ENCODE measurements at regions not wholly inside any gene's neighbourhood (a gene's known extent, or its start where the extent isn't known, plus 50 kb on each side); places are given as distances from the start of the nearest gene placed in this dataset.
"Not testable (repeated sequence)": the region's sequence is repeated elsewhere in the genome, so short reads cannot be mapped to it uniquely, and the experiment has no call there.

DNA sequence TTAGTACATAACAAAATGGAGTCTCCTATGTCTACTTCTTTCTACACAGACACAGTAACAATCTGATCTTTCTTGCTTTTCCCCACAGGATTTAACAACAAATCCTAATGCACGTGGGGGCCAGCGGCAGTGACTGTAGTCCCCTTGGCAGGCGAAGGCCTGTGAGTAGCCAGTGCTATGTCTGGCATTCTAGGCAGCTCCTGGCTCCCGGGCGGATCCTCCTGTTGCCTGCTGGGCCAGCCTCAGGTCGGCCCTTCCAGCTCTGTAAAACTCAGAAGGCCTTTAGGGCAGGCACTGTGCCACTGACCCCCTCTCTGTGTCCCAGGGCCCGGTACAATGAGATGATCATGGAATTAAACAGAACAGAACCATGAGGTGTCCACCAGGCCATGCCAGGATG is 3981.7 kb upstream of the TPTE start:
- not testable (repeated sequence) for H2AK5ac ChIP-seq (ENCODE audit: low read depth, low read length); H3K79me1 ChIP-seq (ENCODE audit: low read depth, low read length); H3K4ac ChIP-seq (ENCODE audit: low read length); H3K4me2 ChIP-seq (ENCODE audit: insufficient read depth, low read length, poor library complexity, severe bottlenecking); H2BK12ac ChIP-seq (ENCODE audit: low read length); H3K9ac ChIP-seq (ENCODE audit: low read depth, low read length, poor library complexity); H3K27ac ChIP-seq (replicated peaks; ENCODE audit: low read length); H4K8ac ChIP-seq (ENCODE audit: low read depth, low read length); H3K18ac ChIP-seq (ENCODE audit: low read length); H4K91ac ChIP-seq (ENCODE audit: low read depth, low read length, poor library complexity); H2BK5ac ChIP-seq (ENCODE audit: low read length); DNase-seq (ENCODE audit: low spot score); H2AFZ ChIP-seq (ENCODE audit: low read length); H3K23ac ChIP-seq (ENCODE audit: low read depth, low read length, poor library complexity); H3K36me3 ChIP-seq (replicated peaks in 1 of 2; ENCODE audit: control insufficient read depth in 2 of 2, insufficient read depth in 2 of 2, low read length in 2 of 2); H3K9me3 ChIP-seq (replicated peaks in 1 of 2; ENCODE audit: control insufficient read depth in 2 of 2, insufficient read depth in 1 of 2, low read depth in 1 of 2, low read length in 2 of 2); H3K4me3 ChIP-seq (ENCODE audit: low read length in 2 of 2); H3K14ac ChIP-seq (ENCODE audit: low read length); H2BK120ac ChIP-seq (ENCODE audit: low read depth, low read length); H3K27me3 ChIP-seq (ENCODE audit: control insufficient read depth in 3 of 3, insufficient read depth in 3 of 3, low read depth in 1 of 3, low read length in 3 of 3); H3K4me1 ChIP-seq (ENCODE audit: control insufficient read depth in 2 of 2, insufficient read depth in 1 of 2, low read depth in 1 of 2, low read length in 2 of 2); H2BK15ac ChIP-seq (ENCODE audit: low read length)
- WGBS, 2 donors (ENCODE audit: extremely low coverage in 2 of 2, insufficient read length in 2 of 2, insufficient replicate concordance in 1 of 2): no CpG with 5 or more reads among the region's 7 CpGs

GRCh38 chr21:6541036-6541435 is 3980.3 kb upstream of the TPTE start:
- not testable (repeated sequence) for H2BK12ac ChIP-seq (ENCODE audit: low read length); H2BK5ac ChIP-seq (ENCODE audit: low read length); H3K4me1 ChIP-seq (ENCODE audit: control insufficient read depth in 2 of 2, insufficient read depth in 1 of 2, low read depth in 1 of 2, low read length in 2 of 2); H3K27ac ChIP-seq (replicated peaks; ENCODE audit: low read length); H3K4ac ChIP-seq (ENCODE audit: low read length); H2BK120ac ChIP-seq (ENCODE audit: low read depth, low read length); H3K4me3 ChIP-seq (ENCODE audit: low read length in 2 of 2); H4K91ac ChIP-seq (ENCODE audit: low read depth, low read length, poor library complexity); H4K8ac ChIP-seq (ENCODE audit: low read depth, low read length); H3K27me3 ChIP-seq (ENCODE audit: control insufficient read depth in 3 of 3, insufficient read depth in 3 of 3, low read depth in 1 of 3, low read length in 3 of 3); H2BK15ac ChIP-seq (ENCODE audit: low read length); H3K4me2 ChIP-seq (ENCODE audit: insufficient read depth, low read length, poor library complexity, severe bottlenecking); H3K23ac ChIP-seq (ENCODE audit: low read depth, low read length, poor library complexity); H3K14ac ChIP-seq (ENCODE audit: low read length); H2AFZ ChIP-seq (ENCODE audit: low read length); DNase-seq (ENCODE audit: low spot score); H3K18ac ChIP-seq (ENCODE audit: low read length); H3K36me3 ChIP-seq (replicated peaks in 1 of 2; ENCODE audit: control insufficient read depth in 2 of 2, insufficient read depth in 2 of 2, low read length in 2 of 2); H3K9me3 ChIP-seq (replicated peaks in 1 of 2; ENCODE audit: control insufficient read depth in 2 of 2, insufficient read depth in 1 of 2, low read depth in 1 of 2, low read length in 2 of 2); H3K79me1 ChIP-seq (ENCODE audit: low read depth, low read length); H2AK5ac ChIP-seq (ENCODE audit: low read depth, low read length); H3K9ac ChIP-seq (ENCODE audit: low read depth, low read length, poor library complexity)
- no CpG with 5 or more reads among the region's 11 CpGs for WGBS, 2 donors (ENCODE audit: extremely low coverage in 2 of 2, insufficient read length in 2 of 2, insufficient replicate concordance in 1 of 2)

DNA sequence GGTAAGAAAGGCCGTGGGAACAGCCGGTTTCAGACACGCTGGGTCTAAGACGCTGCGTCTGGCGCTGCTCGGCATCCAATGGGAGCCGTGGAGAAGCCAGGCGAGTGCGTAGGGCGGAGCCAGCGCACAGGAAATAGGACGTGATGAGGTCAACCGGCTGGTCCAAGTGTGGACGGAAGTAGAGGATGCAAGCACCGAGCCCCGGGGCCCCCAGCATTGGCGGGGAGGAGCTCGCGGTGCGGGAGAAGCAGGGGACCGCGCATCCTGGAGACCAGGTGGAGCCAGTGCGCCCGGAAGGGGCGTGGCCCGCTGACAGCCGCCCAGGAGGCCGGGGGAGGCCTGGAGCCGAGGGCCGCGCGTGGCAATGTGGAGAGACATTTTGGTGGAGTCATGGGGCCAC is 3976.1 kb upstream of the TPTE start:
- not testable (repeated sequence) for H3K14ac ChIP-seq (ENCODE audit: low read length); H3K79me1 ChIP-seq (ENCODE audit: low read depth, low read length)
- no CpG with 5 or more reads among the region's 33 CpGs for WGBS, 2 donors (ENCODE audit: extremely low coverage in 2 of 2, insufficient read length in 2 of 2, insufficient replicate concordance in 1 of 2)

DNA sequence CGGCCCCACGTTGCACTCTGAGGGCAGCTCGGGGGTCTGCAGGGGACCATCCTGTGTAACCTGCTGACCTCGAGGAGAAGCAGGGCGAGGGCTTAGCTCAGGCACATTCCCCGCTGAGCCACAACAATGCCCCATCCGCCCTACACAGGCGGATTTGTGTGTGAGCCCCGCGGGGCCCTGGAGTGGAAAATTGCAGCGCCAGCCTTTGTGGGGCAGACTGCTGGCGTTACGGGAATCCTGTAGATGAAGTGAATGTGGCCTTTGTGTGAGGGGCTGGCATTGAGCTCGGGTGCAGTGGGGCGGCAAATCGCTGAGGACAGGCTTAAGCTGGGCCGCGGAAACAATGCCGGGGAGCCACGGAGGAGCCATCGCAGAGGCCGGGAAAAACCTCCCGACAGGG is 3970.3 kb upstream of the TPTE start:
- H3K27me3 ChIP-seq (ENCODE audit: control insufficient read depth in 3 of 3, insufficient read depth in 3 of 3, low read depth in 1 of 3, low read length in 3 of 3); H3K23ac ChIP-seq (ENCODE audit: low read depth, low read length, poor library complexity); H2BK120ac ChIP-seq (ENCODE audit: low read depth, low read length); H3K4me1 ChIP-seq (ENCODE audit: control insufficient read depth in 2 of 2, insufficient read depth in 1 of 2, low read depth in 1 of 2, low read length in 2 of 2); DNase-seq (ENCODE audit: low spot score); H3K4ac ChIP-seq (ENCODE audit: low read length); H3K36me3 ChIP-seq (replicated peaks in 1 of 2; ENCODE audit: control insufficient read depth in 2 of 2, insufficient read depth in 2 of 2, low read length in 2 of 2); H4K91ac ChIP-seq (ENCODE audit: low read depth, low read length, poor library complexity); H2AFZ ChIP-seq (ENCODE audit: low read length); H4K8ac ChIP-seq (ENCODE audit: low read depth, low read length); H3K18ac ChIP-seq (ENCODE audit: low read length); H2BK5ac ChIP-seq (ENCODE audit: low read length); H2BK15ac ChIP-seq (ENCODE audit: low read length); H3K4me3 ChIP-seq (ENCODE audit: low read length in 2 of 2); H3K79me1 ChIP-seq (ENCODE audit: low read depth, low read length); H2BK12ac ChIP-seq (ENCODE audit: low read length); H3K9me3 ChIP-seq (replicated peaks in 1 of 2; ENCODE audit: control insufficient read depth in 2 of 2, insufficient read depth in 1 of 2, low read depth in 1 of 2, low read length in 2 of 2); H2AK5ac ChIP-seq (ENCODE audit: low read depth, low read length); H3K27ac ChIP-seq (replicated peaks; ENCODE audit: low read length); H3K14ac ChIP-seq (ENCODE audit: low read length); H3K9ac ChIP-seq (ENCODE audit: low read depth, low read length, poor library complexity); H3K4me2 ChIP-seq (ENCODE audit: insufficient read depth, low read length, poor library complexity, severe bottlenecking): not testable (repeated sequence)
- no CpG with 5 or more reads among the region's 23 CpGs for WGBS, 2 donors (ENCODE audit: extremely low coverage in 2 of 2, insufficient read length in 2 of 2, insufficient replicate concordance in 1 of 2)

More for the DNA sequence above, 3976.1 kb upstream of the TPTE start:
- not testable (repeated sequence) for H3K27ac ChIP-seq (replicated peaks; ENCODE audit: low read length); H3K23ac ChIP-seq (ENCODE audit: low read depth, low read length, poor library complexity); H3K4me1 ChIP-seq (ENCODE audit: control insufficient read depth in 2 of 2, insufficient read depth in 1 of 2, low read depth in 1 of 2, low read length in 2 of 2); H3K18ac ChIP-seq (ENCODE audit: low read length); H2BK15ac ChIP-seq (ENCODE audit: low read length); H2BK12ac ChIP-seq (ENCODE audit: low read length); DNase-seq (ENCODE audit: low spot score); H2AK5ac ChIP-seq (ENCODE audit: low read depth, low read length); H3K4me3 ChIP-seq (ENCODE audit: low read length in 2 of 2); H3K27me3 ChIP-seq (ENCODE audit: control insufficient read depth in 3 of 3, insufficient read depth in 3 of 3, low read depth in 1 of 3, low read length in 3 of 3); H3K36me3 ChIP-seq (replicated peaks in 1 of 2; ENCODE audit: control insufficient read depth in 2 of 2, insufficient read depth in 2 of 2, low read length in 2 of 2); H2AFZ ChIP-seq (ENCODE audit: low read length); H4K8ac ChIP-seq (ENCODE audit: low read depth, low read length); H2BK120ac ChIP-seq (ENCODE audit: low read depth, low read length); H4K91ac ChIP-seq (ENCODE audit: low read depth, low read length, poor library complexity); H3K9me3 ChIP-seq (replicated peaks in 1 of 2; ENCODE audit: control insufficient read depth in 2 of 2, insufficient read depth in 1 of 2, low read depth in 1 of 2, low read length in 2 of 2); H3K9ac ChIP-seq (ENCODE audit: low read depth, low read length, poor library complexity); H3K4ac ChIP-seq (ENCODE audit: low read length); H2BK5ac ChIP-seq (ENCODE audit: low read length); H3K4me2 ChIP-seq (ENCODE audit: insufficient read depth, low read length, poor library complexity, severe bottlenecking)
